Activated CD8-positive, alpha-beta memory T cell treated with anti-CD3 and anti-CD28 coated beads, Interleukin-2, amount 50 U/mL, for 24 hours (primary cell): ENCODE measurements at regions not wholly inside any gene's neighbourhood (a gene's known extent, or its start where the extent isn't known, plus 50 kb on each side); places are given as distances from the start of the nearest gene placed in this dataset.

Experiments
- DNase-seq: peaks from one replicate; pipeline ENCODE4 v3.0.0-alpha.2; 2020; ENCODE audit errors: extremely low read depth

DNA sequence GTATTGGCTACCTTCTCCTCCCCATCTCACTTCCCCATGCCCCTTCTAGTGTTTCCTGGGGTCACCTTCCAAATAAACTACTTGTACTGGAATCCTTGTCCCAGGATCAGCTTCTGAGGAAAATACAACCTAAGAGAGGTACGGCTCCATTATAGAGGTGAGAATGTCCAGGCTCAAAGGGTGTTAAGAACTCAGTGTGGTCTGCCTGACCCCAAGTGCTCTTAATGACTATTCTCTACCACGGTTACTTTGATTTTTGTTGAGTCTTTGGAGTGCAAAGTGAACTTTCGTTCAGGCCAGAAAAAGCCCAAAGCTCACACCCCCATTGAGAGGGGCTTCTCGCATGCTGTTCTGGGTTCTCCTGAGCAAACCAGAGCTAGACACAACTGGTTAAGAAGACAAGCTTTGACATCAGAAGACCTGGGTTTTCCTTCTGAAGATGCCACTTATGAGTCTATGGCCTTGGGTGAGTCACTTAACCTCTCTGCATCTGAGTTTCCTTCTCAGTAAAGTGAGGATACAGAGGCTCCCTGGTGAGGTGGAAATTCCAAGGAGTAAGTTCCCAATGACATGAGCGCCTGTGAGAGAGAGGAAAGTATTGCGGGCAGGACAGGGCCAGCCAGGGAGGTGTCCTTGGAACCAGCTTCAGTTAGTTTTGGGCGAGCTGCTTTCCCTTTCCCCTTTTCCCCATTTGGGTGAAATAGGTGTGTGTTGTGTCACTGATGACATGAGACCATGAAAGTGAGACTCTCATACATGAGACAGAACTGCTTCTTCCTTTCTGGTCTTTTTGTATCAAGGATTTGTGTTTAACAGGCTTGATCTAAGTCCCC, 475.0 kb upstream of the PROK2 start:
- DNase-seq: no peak

DNA sequence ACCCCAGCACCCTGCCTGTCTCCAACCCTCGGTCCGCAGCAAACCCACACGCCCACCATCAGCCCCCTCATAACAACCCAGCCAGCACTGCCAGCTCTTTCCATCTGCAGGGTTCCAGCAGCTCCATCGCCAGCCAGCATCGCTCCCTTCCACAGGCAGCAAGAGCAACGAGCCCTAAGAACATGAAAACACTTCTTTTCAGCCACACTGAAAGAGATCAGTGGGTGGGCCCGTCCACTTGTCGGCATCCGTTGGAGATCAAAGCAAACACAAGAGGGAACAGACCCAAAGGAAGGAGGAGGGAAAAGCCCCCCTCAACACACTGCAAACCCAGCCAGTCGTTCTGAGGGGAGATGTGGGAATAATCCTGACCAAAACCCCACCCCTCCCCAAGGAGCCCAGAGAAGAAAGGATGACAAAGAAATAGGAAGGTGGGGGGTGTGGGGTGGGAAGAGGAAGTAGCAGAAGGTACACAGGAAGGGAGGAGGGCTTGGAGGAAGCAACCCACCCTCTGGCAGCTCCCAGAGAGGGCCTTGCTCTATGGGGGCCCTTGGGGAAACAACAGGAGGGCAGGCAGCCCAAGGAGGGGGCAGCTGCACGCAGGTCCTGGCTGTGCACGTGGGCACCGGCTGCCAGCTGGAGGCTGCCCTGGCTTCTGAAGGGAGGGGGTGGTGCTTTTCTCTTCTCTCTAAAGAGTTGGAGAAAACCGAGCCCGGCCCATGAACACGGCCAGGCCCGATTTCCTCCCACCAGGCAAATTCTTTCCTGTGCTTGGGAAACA, 473.6 kb upstream of the PROK2 start:
- no peak for DNase-seq

DNA sequence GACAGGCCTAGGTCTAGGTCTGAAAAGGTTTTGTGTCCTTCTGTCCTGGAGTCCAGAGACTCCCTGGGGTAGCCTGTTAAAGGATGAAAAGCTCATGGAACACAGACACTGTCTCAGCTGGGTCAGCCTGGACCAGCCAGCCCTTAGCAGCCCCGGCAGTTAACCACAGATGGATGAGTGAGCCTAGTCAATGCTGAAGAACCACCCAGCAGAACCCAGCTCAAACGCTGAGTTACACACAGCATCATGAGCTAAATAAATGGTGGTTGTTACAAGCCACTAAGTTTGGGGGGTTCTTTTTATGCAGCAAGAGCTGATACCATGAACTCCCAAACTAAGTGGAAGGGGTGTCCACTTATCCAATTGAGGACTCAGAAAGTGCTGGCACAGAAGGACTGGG, 472.8 kb upstream of the PROK2 start:
- no peak for DNase-seq

DNA sequence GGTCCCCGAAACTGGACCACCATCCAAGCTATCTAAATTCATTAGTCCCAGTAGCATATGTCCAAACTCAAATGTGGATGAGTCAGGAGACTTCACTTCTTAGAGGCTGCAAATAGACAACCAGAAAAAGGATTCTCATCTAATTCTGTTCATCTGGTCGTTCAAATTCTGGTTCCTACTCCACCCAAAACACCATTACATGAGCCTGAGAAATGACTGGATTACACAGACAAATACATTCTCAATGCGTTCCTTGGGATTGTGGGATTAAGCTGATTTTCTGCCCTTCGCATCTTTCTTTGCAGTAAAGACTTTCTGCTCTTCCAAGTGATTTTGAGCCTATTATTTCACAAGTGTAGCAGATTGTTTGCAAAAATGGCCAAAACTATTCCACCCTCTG, 472.3 kb upstream of the PROK2 start:
- no peak for DNase-seq

DNA sequence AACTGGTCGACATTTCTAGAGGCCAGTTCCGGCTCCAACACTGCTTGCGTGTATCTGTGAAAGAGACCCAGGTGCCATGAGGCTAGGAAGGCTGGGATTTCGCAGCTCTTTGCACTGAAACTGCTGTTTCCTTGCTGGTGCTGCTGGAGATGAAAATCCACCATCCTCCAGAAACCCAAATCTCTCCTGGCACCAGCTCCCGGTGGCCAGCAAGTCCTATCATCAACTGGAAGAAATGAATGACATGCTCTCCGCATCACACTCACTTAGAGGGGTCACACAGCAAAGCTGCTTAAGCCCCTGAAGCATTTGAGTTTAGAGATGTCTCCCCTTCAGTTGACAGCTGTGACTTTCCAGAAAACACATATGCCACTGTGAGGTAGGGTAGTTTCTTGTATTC, 471.8 kb upstream of the PROK2 start:
- no peak for DNase-seq

DNA sequence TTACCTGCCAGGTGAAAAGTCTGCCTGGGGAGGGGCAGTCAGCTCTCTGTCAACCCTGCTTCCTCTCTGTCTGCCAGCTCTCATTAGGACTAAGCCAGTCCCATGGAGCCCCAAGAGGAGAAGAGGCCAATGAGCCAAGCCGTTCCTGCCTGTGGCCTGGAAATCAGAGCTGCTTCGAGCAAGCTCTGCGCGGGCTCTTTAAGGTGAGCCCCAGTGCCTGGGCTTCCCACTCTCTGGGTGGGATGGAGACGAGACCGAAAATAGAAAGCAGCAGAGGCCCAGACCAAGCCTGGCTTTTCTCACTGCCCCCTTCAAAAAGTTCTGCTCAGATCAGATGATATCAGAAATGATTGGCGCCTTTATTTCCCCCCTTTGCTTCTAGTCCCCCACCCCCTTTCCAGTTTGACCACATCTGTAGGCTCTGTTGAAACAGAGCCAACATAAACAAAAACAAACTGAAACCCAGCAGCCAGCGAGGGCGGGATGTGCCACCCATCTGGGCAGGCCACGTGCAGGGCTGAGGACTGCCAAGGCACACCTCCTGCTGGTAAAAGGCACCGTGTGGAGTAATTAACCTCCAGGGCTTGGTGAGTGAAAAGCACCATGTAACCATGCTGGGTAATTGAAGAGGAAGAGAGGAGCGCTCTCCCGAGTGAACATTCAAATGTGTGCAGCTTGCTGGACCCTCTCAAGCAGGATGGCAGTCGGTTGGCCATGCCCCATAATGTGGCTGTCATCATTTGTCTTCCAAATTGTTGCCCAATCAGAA, 471.0 kb upstream of the PROK2 start:
- DNase-seq: no peak

DNA sequence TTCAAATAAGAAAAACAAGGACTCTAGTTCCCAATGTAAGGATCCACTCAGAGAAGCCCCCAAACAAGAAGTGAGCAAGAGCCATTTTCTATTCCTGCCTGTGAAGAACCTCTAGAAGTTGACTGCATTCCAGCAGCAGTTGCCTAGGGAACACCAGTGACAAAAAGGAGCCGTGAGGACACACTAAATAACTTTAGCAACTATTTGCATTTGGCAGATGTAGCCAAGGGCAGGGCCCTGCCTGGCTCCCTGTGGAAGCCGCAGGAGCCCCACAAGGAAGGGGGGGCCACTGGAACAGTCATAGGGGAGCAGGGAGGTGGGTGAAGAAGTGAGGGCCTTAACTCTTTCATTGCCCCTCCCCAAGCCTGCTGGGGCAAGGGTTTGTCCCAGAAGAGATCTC, 470.2 kb upstream of the PROK2 start:
- no peak for DNase-seq

DNA sequence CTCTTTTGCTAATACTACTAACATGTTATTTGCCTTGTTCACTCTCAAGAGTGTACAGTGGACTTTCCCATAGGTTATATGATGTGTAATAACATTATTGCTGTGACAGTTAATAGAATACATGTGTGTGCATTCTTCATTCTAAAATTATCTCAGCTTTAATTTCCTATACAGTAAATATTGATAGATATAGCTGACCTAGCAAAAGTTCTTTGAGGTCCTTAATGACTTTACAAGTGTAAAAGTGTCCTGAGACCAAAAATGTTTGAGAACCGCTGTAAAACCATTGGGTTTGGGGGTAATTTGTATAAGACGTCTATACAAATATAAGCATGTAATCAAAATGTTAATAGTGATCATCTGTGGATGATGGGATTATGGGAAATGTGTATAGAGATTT, 469.5 kb upstream of the PROK2 start:
- no peak for DNase-seq

DNA sequence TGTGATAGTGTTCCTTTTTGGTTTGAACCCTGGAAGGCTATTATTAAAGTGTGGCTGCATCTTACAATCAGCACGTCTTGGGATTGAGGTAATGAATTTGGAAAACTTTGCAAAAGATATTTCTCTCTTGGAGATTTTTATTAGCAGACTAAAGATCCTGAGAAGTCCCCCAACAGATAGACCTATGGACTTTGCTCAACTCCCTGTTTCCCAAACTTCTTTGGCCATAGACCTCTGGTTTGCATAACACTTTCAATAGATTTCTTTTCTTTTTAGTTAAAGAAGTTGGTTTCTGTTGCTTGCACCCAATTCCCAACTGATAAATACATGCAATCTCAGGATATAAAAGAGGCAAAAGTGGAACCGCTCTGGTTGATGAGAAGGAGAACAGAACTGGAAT, 465.8 kb upstream of the PROK2 start:
- DNase-seq: no peak

DNA sequence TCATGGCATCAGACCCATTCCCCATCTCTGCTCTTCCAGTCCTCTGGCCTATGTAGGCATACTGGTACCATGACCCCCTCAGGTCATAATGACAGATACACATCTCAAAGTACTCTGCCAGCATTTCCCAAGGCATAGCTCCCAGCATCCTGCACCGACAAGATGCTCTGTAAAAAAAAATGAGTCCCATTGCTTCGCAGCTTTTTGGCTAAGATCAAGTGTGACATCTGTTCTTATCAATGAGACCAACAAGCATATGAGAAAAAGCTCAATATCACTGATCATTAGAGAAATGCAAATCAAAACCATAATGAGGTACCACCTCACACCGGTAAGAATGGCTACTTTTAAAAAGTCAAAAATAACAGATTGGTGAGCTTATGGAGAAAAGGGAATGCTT, 463.9 kb upstream of the PROK2 start:
- DNase-seq: no peak

DNA sequence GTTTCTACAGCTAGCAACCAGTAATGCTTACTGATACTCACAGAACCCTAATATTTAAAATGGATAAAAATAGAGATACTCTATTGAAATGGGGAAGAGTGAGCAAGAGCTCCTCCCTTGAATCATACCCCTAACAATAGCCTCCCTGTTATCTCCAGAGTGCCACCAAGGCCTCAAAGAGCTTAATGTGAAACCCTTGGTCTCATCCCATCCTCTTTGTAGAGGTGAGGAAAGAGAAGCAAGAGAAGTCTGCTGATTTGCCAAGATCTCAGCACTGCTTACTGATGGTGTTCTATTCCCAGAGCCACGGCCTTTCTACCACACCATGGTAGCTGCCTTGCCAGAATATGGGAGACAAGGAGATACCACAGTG, 463.4 kb upstream of the PROK2 start:
- no peak for DNase-seq

DNA sequence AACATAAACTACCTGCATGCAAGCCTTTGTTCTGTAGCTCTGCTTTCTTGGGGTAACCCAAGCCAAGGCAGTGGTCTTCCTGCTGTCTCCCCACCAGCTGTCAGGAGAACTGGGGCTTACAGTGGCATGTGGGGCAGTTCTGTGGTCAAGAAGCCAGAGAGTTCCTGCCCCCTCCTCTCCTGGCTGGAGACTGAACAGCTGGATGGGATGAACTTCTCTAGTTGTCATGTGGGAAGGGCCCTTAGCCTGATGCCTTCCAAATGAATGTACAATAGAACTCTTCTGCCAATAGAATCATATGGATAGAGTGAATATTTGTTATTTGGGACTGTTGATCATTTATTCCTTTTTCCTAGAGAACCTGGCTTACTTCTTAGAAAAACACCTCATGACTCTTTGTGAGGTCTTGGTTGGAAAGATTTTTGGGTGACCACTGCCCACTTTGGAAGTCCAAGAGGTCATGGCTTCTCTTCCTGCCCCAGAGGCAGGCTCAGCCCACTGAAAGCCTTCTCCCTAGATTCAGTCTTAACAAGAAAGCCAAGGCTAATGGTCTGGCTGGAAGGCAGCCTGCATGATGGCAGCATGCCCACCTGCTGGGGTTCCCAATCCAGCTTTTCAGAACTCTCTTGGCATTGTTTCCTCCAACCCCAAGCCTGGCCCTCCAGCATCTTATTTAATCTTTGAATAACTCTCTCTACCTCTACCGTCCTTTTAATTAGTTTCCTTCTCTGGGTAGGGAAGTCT, 462.9 kb upstream of the PROK2 start:
- no peak for DNase-seq

DNA sequence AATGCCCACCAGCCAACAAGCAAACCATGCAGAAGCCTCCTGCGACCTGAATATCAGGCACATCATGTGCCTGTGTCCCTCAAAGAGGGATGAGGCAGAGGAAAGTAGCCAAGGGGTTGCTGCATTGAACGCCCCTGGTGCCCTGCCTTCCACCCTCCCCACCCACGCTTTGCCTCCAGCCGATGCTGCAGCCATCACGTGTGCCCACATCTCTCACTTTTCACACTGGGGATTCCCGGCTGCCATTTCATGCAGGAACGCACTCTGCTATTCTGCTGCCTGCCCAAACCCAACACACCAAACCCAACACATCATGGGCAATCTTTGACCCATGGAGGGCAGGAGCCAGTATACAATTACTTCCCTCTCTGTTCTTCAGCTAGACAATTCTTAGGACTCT, 462.2 kb upstream of the PROK2 start:
- DNase-seq: no peak

DNA sequence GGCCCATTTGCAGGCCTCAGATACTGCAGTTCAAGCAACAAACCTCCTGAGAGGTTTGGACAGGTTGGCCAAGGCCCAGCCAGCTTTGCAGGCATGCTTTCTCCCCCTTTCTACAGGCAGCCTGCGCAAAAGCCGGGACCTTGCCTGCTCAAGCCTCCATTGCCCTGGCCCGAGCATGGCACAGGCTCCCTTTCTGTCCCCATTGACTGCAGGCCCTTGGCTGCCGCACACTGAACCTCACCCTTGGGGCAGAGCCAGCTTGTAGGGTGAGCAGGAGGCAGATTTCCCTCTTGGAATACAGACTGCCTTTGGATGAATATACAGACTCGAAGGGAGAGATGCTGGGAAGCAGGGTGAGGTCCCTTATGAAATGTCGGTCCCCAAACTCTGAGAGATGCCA, 461.7 kb upstream of the PROK2 start:
- DNase-seq: no peak

DNA sequence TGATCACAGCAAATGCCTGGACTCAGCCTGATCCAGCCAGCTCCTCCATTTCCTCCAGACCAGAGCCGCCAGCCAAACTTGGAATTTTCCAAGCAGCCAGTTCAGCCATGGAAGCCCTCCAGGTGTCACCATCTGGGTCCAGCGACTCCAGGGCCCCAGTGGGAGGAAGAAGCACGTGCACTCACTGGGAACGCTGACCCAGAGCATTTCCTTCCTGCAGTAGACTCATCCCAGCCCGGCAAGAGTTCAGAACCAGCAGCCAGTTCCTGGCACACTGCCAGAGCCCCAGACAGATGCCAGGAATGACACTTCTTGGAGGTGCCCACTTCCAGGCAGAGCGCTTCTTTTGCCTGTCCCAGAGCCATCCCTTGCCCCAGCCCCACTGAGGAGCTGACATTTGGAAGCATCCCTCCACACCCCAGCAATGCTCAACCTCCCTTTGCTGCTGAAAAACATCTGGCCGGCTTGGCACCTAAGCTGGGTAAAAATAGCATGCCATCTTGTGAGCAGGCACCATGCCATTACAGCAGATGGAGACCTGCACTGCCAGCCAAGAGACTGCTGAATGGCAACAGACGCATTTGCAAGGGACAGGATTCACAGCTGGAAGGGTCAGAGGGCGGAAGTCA, 460.3 kb upstream of the PROK2 start:
- no peak for DNase-seq

DNA sequence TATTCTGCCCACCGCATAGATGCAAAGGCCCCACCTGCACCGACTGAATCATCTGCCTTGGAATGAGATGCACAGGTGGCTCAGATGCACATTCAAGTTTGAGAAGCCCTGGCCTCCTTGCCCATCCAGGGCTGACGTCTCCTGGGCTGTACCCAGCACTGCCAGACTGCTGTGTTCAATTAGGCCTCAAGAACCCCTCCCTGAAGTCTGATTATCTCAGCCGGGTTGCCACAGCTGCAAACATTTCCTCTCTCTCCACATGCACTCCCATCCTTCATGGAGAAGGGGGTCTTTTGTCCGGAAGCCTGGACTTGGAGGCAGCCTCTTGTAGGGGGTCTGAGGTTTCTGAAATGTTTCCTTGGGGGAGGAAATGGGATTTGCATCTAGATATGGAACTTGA, 459.4 kb upstream of the PROK2 start:
- DNase-seq: no peak

DNA sequence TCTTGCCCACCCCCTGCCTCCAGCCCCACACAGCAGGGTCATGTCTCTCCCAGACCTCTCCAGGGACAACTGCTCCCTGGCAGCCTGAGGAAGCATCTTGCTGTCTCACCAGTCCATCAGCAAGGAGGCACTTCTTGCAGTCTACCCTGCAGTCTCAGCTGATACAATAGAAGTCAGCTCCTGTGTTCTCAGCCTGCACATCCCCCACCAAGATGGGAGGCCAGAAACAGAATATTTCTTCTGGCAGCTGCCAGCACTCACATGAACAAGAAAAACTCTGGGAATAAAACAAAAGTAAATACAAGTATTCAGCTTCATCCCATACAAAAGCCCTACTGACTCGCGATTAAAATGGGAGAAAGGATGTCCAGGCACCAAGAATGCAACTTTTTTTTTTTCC, 457.4 kb upstream of the PROK2 start:
- DNase-seq: no peak

DNA sequence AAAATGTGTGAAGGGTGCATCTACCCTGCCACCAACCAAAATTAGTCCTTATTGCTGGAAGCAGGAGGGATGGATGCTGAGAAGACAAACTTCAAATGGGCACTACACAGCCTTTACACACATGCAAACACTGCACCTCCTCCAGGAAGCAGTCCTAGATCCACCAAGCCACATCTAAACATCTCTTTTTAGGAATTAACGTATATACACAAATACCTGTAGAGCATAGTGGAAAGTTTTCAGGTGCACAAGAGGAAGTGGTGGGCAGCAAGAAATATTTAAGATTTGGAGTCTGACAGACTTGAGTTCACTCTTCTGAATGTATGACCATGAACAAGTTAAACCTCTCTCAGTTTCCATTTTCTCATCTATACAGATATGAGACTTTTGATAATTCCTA, 456.6 kb upstream of the PROK2 start:
- DNase-seq: no peak

DNA sequence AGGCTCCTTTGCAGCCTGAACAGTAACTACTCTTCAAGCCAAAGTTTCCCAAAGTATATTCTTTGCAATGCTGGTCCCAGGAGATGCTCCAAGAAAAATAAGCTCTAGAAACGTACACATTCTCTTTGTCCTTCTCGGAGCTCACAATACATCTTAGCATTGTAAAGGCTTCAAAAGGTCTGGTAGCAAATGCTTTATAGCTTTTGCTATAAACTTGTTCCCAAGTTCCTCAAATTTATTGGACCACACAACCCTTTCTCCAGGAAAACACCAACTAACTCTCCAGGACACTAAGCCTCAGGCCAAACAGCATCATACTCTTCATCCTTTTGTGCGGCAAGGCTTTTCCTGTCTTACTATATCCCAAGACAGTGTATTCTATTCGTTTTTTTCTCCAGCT, 455.6 kb upstream of the PROK2 start:
- DNase-seq: no peak

DNA sequence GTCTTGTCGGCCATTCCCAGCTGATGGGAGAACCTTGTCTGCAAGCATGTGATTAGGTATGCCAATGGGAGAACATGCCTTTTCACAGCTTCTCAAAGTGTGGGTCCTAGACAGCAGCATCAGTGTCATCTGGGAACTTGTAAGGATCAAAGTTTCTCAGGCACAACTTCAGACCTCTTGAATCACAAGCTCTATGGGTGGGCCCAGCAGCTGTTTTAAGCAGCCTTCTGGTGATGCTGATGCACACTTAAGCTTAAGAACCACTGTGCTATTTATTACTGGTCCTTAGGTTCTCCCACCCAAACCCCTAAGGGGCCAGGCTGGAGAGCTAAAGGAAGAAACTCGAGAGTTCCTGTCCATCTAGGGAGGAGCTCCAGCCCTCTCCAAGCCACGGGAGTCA, 453.9 kb upstream of the PROK2 start:
- no peak for DNase-seq

DNA sequence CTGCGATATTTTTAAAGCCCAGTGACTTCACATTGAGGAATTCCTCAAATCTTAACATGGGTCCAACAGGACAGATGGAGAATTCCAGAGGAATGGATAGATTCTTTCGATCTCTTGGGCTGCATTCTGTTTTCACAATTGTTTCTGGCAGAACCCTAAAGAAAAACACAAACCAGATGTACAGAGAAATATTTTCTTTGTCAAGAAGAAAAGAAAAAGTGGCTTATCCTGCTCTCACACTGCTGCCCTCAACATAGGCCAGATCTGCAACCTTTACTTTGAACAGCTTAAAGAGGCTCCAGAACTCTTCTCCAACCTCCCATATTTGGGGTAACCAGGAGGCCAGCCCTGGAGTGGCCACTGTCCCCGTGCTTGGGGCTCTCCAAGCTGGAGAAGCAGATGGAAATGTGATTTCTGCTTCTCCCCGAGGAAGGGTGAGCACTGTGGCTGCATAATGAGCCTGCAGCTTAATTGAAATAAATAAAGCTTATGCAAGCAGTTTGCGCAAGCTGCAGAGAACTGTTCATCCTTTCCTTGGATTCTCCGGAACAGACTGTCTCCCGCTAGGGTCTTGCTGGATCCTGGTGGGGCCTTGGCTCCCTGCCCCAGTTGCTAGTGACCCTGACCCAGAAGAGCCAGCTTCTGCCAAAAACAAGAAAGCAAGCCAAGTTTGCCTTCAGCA, 453.2 kb upstream of the PROK2 start:
- no peak for DNase-seq
